Middle frontal gyrus (tissue), 1 donor: ENCODE measurements at regions not wholly inside any gene's neighbourhood (a gene's known extent, or its start where the extent isn't known, plus 50 kb on each side); places are given as distances from the start of the nearest gene placed in this dataset.

ENCODE experiments used
- DNase-seq: peaks from one replicate; pipeline ENCODE4 v3.0.0-alpha.2; 2015; ENCODE audit warnings: low spot score; ENCODE audit errors: extremely low spot score

DNA sequence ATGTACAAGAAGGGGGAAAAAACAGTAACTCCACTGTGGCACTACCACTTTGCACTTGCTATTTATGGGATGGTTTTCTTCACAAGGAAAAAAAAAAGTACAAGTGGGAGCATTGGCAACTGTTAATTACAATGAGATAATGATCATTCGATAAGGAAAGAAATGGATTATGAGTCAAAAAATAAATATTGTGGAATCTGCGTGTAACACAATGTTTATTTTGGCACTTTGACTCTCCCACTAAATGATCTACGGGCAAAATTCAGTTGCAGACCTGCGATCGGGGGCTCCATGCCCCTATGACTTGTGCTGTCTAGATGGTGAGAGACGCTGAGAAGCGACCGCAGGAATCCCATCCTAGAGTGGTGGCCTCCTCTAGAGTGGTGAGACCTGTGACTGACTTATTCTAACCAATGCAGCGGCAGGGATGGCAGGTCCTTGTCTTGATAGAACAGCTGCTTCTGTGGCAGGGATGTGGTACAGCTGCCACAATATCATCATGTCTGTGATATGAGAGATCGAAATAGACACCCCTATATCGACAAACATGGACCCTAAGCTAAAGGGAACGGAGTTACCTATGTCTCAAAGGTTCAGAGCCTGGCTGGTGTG lies 345.0 kb upstream of the KLF6 start:
- no peak for DNase-seq

DNA sequence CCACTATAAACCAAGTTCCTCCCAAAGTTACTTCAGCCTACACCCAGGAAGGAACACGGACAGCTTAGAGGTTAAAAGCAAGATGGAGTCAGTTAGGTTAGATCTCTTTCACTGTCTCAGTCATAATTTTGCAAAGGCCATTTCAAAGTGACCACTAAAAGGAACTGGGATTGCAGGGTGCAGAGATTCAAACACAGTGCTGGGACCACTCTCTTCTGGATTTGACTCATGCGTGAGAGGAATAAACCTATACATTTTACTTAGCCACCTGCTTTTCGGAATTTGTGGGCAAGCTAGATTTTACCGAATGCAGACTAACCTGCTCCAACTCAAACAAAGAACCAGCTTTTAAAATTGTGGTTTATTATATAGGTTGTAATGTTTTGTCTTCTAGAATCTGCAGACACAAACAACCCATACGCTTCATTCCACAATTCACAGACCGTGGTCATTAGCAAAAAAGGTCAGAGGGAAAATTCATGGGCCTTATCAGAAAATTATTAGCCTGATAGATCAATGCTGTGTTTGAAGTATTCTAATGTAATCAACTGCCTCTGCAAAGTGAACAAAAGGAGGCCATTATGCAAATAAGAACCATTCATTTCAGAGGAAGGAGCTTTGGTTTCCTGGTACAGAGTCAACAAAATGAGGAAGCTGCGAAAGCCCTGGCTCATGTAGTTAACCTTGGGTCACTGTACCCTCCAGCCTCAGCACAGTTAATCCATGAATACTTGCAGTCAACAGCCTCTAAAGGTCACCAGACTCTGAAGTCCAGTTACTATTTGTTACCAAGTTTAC lies 342.7 kb upstream of the KLF6 start:
- DNase-seq = no peak

DNA sequence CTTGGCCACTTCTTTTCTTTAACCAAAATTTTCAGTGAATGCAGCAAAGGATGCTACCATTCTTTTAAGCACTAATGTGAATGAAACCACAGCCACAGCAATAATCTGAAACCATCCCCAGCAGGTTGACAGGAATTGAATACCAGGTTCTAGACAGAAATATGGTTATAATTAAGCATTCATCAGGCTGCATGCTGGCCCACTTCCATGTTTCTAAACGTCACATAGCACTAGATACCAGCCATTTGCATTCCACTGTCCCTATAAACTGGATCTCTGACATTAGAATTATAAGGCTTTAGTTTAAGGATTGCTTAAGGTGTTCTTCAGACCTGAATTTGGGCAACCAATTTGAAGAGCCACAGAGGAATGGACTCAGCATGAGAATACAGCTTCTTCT lies 340.8 kb upstream of the KLF6 start:
- no peak for DNase-seq

DNA sequence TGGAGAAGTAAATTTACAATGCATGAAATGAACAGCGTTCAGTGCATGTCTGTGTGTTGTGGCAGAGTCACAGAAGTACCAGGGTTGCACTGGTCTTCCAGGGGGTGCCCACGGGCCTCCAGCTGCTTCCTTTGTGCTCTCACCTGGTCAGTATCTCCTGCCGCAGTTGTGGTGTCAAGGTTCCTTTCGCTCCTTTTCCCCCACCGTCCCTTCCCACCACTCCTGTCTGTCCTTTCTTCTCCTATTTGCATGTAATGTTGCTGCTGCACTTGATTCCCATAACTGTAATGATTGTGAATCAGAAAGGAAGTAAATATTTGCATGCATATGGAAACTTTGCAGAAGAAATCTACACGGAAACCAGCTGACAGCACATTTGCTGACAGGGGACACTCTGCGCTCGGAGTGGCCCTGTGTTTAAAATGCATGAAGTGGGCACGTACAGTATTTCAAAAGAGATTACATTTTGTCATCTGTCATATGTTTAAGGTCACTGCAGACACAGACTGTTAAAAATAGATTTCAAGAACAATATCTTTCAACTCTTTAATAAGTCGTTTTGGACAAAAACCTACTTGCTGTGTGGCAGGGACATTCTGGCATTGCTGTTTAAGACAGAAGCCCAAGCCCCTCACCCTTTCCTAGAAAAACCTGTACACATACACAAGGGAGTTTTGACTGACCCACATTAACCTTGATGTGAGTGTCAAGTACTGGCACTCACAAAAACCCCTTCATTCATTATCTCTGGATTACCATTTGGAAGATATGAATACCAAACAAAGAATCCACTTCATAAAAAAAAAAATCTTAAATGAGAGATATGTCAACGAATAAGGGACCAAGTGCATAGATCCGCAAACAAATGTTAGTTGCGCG lies 336.7 kb upstream of the KLF6 start:
- no peak for DNase-seq

DNA sequence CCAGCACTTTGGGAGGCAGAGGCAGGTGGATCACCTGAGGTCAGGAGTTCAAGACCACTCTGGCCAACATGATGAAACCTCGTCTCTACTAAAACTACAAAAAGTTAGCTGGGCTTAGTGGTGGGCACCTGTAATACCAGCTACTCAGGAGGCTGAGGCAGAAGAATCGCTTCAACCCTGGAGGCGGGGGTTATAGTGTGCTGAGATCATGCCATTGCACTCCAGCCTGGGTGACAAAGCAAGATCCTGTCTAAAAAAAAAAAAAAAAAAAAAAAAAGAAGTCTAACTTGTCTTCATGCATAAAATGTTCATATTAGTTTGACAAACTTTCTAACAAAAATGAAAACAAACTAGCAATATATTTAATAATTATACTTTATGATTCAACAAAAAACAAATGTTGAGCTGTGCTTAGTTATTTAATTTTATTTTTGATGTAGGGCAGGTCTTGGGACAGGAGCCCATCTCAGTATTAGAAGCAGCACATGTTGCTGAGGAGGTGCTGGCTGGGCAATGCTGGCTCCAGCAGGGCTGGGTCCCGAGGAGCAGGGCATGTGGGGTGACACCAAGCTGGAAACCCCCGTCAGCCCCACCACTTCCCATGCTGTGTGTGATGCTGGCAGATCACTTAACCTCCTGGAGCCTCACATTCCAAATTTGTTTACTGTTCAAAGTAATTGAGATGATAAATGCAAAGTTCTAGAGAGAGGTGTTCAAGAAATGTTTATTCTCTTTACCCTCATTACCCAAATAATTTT lies 335.3 kb upstream of the KLF6 start:
- DNase-seq = no peak

DNA sequence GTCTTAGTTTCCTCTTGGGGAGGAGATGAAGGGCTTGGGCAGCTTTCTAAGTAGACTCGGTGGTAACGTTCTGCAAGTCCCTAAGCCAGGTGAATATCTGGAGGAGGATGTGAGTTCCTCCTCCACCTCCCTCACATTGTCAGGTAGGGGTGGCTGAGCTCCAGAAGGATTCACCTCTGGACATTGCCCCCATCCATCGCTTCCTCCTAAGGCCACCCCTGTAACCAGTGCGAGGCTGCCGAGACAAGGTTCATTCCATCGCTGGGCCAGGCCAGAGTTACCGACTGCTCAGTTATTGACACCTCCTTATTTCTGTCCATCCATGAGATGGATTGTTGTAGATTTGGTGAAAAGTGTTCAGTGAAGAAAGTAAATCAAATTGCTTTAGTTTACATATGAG lies 334.1 kb upstream of the KLF6 start:
- no peak for DNase-seq

DNA sequence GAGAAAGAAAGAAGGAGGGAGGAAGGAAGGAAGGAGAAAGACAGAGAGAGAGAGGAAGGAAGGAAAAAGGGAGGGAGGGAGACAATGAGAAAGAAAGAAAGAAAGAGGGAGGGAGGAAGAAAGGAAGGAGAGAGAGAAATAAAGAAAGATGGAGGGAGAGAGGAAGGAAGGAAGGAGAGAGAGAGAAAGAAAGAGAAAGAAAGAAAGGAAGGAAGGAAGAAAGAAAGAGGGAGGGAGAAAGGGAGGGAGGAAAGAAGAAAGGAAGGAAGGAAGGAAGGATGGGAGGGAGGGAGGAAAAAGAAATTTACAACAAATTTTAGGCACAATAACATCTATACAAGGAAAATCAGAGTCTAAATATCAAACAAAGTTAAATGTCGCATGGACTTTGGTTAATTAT lies 332.6 kb upstream of the KLF6 start:
- DNase-seq = no peak

DNA sequence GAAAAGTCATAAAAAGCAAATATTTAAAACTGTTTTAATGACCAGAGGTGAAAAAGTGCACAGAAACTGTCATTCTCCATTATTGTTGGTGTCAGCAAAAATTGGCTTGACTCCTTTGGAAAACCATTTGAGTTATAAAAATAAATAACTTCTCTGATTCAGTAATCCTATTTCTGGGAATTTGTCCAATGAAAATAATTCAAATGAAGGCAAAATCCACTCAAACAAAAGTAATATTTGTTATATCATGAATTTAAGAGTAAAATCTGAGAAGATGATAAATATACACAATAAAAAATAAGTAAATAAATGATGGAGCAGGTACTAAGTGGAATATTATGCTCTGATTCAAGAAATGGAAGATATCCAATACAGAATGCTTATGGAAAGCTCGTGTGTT lies 326.6 kb upstream of the KLF6 start:
- DNase-seq = no peak

DNA sequence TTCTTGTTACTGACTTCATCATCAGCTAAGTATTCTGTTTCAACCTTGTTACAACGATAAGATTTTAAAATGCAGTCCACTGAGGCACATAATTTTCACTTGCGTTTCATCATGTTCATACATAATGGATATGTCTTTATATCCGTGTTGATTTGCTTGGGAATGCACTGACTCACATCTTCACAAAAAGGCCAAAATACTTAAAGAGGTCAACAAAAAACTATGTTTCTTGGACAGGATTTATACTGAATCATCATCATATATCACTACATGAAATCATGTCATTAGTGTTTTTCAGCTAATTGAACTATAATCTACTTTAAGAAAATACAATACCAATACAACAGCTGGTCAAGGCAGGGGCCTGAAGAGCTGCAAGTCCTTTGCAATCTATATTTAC lies 324.5 kb upstream of the KLF6 start:
- DNase-seq = no peak

DNA sequence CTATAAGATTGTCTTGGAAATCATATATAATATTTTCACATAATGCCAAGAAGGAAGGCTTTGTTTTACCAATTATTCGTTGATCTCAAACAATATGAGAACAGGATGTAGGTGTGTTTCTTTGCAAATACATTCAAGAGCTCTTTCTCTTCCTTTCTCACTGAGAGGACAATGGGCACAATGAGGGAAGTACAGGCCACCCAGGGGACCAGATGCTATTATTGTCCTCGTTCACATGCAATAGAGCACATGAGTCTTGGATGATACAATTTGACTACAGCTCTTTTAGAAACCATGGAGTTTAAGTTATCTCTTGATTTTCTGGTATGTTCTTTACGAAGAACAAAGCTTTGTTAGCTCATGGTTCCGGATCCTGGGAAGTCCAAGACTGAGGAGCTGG lies 323.7 kb upstream of the KLF6 start:
- DNase-seq = no peak

DNA sequence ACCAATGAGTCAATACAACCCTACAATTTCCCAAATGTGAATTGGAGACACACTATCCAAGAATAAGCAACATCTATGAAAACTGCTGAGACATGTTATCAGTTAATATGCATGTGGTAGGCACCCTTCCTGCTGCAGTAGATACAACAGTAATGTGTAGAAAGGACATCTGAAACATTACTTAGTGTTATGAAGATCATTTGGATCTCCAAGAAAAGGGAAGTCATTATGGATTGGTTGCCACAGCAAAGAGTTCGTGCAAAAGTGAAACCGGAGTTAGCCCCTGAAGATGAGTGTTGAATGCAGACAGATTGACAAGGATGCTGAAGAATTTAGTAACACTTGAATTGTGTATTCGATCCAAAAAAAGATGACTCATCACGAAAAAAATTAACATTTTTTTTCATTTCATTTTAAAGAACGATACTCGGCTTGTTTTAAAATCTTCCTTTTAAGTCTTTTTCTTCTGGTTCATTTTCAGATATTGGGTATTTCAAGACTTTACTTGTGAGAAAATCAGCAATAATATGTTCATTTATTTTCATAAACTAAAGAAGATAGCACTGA lies 322.4 kb upstream of the KLF6 start:
- DNase-seq = no peak

DNA sequence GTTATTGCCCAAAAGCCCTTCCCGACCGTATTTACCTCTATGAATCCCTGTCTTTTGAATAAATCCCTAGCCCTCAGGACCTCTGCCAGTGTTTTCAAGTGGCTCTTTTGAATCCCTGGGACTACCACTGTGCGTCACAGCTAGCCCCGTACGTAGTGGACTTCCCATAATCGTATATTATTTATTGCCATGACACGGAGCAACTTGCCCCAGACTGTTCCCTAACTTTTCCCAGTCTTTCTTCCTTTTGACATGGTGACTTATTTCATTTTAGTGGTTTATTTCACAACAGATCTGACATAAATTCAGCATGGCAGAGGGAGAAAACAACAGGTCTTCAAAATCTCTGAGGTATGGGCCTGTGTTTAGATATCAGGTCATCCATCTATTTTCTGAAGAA lies 318.6 kb upstream of the KLF6 start:
- no peak for DNase-seq

DNA sequence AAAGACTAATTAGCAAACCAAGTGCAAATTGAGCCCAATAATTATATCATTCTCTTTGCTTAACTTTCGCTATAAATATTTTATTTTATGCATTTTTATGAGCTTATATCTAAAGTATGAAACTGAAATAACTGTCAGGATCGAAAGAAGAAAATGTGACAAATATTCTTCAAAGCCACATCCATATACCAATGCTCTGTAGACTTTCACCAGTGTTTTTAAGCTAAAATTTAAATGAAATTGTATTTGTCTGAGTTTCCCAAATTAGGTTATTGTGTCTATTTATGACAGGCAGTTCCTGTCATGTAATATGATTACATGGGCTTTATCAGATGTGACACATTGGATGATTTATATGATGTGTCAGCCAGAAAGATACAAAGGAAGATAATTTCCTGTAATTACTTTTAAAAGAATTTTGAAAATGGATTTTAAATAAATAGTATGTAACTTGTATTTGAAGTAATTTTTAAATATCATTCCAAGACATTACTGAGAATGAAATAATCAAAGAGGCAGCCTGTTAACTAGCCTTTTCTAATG lies 317.9 kb upstream of the KLF6 start:
- no peak for DNase-seq

DNA sequence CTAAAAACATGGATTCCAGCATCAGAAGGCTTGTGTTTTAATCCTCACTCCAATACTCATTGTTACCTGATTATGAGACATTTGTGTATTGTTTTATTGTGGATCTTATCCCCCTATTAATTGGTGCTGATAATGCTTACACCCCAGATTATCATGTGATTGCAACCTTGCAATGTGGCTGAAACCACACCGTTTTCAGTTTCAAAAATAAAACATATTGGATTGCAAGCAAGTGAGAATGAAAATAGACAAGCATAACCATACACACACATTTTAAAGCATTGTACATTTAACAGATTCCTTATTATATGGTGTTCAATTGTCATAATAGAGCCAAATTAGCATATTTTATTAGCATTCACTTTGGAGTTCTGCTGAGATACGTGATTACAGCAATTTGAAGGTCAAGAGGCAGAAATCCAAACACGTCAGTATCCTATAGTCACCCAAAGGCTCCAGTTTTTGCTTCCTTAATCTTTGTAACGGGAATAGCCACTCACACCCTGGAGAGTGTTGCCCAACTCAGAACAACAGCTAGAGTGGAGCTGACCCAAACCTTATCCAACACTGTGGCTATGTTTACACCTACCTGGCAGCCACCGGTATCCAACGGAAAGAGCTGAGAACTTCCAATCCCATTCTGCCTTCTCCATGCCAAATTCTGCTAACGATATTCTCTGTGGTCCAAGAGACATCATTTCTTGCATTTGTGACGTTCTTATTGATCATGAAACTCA lies 317.1 kb upstream of the KLF6 start:
- DNase-seq = no peak

DNA sequence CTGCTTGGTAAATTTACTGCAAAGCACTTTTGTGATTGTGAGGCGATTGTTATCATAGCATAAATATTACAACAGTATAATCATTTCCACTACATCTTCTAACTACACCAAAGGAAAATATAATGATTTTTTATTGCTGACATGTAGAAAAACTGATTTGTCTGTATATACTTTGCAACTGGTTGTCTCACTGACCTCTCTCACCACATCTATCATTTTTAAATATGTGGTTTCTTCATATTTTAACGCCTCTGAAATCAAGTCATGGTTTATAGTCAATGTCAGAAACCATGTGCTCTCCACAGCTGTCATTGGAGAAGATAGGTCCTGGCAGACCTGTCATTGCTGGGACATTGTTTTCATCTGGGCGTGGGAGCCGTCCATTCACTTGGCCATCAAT lies 315.4 kb upstream of the KLF6 start:
- DNase-seq = no peak

DNA sequence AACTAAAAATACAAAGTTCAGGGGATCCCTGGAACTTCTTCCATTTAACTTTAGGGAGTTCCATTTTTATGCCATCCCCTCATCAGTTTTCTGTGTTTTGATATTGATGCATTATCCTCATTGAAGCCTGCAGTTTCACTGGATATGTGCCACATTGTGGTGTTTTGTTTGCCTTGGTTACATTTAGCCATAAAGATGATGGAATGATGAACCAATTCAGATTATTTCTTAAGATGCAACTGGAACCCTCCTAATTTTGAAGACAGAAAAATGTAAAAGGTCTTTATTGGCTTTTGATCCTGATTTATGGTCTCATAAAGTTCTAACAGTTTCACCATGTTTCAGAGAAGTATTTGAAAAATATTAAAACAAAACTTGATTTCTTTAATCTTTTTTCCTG lies 314.2 kb upstream of the KLF6 start:
- DNase-seq = no peak

DNA sequence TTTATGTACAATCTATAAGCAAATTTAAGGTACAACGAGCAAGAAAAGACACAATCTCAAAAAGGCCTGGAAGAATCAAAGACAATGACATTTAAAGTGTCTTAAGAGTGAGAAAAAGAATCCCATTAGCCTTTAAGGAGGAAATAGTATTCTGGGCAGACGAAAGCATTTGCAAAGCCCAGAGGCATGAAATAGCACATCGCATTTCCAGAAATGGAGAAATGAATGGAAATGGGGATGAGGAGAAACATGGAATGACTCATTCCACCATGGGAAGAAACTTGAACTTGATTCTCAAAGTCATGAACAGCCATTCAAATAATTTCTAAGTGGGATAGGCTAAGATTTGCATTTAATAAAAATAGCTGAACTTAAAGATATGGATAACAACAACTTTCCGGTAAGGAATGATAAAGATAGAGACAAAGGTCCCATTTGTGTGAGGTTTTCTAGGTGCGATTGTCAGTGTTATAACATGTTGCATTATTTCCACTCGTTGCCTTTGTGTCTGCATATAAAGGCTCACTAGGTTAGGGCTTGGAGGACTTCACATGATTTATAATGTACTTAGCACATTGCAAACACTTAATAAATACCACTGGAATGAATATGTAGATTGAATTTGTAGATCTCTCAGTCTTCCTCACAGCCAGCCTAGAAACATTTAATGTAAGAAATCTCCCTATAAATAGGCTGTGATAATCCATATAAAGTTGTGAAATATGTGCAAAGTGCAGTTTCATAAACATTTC lies 310.3 kb upstream of the KLF6 start:
- DNase-seq = no peak

DNA sequence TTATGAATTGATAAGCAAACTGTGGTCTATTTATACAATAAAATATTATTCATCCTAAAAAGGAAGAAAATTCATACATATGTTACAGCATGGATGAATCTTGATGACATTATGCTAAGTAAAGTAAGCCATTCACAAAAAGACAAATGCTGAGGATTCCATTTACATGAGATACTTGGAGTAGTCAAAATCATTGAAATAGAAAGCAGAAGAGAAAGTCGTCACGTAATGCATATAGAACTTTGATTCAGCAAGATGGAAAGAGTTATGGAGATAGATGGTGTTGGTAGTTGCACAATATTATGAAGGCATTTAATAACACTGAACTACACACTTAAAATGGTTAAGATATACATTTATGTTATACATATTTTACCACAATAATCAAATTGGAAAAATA lies 309.7 kb upstream of the KLF6 start:
- DNase-seq = no peak

DNA sequence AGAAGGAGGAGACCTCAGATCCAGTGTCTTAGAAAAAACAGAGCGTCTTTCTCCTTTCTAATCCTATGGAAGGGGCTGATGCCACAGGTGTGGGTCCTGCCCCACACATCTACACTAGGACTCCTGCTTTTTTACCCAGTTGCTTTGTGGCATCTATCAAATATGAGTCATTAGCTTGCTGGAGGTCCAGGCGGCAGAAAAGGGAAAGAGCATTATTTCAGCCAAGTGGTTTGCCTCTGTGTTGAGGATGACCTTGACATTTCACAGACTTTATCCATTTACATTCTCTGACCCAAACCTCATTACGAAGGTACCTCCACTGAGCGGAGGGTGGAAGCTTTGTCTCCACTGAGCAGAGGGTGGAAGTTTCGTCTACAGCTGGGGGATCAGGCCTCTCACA lies 308.4 kb upstream of the KLF6 start:
- no peak for DNase-seq
